ENCODE measurements at regions not wholly inside any gene's neighbourhood (a gene's known extent, or its start where the extent isn't known, plus 50 kb on each side); places are given as distances from the start of the nearest gene placed in this dataset.

GRCh38 chr2:11050565-11050964 is 104.7 kb upstream of the SLC66A3 start:
- Histone ChIP-seq H4K20me1 (ENCODE audit: insufficient read depth) (no peaks in the 10 kb centered on the region), H3K27me3 (ENCODE audit: insufficient read depth, low read depth) (no peaks in the 10 kb centered on the region), H2AFZ (no peak overlapping the region), H3K79me2 (ENCODE audit: low read depth) (no peaks in the 10 kb centered on the region), H3K4me3 (no peak overlapping the region), H3K4me1 (replicated peaks; ENCODE audit: insufficient read depth) (no peaks in the 10 kb centered on the region), H3F3A (ENCODE audit: insufficient read depth, low read depth) (no peaks in the 10 kb centered on the region), H3K36me3 (ENCODE audit: low read depth) (no peaks in the 10 kb centered on the region), H3K9me2 (ENCODE audit: insufficient read depth) (no peaks in the 10 kb centered on the region), H3K27ac (no peak overlapping the region), H3K9me3 (ENCODE audit: insufficient read depth, low read depth) (no peaks in the 10 kb centered on the region), H3K4me2 (no peak overlapping the region)
- CTCF ChIA-PET = interaction anchor here (0.6 kb wide), 1 partner anchor 257 kb away, joined by 3 read pairs; no protein-coding TSS in a partner anchor
- no peak for DNase-seq
- BruUV-seq (replicated peaks) = no TSS peak
- TF ChIP-seq EZH2 (IDR thresholded peaks at IDR 0.05; ENCODE audit: low read depth) (no peak), CTCF (conservative IDR thresholded peaks at IDR 0.05) (no peak)
- intact Hi-C loops (cut with micrococcal nuclease; ENCODE audit: unreplicated experiment) = no loop called here
- POLR2A ChIA-PET (ENCODE audit: unreplicated experiment) = no interaction called here

GRCh38 chr2:11051280-11051679 is 104.0 kb upstream of the SLC66A3 start:
- intact Hi-C loops (cut with micrococcal nuclease; ENCODE audit: unreplicated experiment) = no loop called here
- BruUV-seq (replicated peaks) = no TSS peak
- H3K4me3 ChIP-seq = no peak overlapping the region
- no peaks in the 10 kb centered on the region for H3K4me1 ChIP-seq (replicated peaks; ENCODE audit: insufficient read depth)
- no peak overlapping the region for H3K4me2 ChIP-seq
- TF ChIP-seq CTCF (conservative IDR thresholded peaks at IDR 0.05) (no peak), EZH2 (IDR thresholded peaks at IDR 0.05; ENCODE audit: low read depth) (no peak)
- no peaks in the 10 kb centered on the region for H3K27me3 ChIP-seq (ENCODE audit: insufficient read depth, low read depth)
- no peak for DNase-seq
- no peaks in the 10 kb centered on the region for H3K36me3 ChIP-seq (ENCODE audit: low read depth)
- ChIA-PET CTCF (no interaction called here), POLR2A (ENCODE audit: unreplicated experiment) (no interaction called here)
- H2AFZ ChIP-seq = no peak overlapping the region
- H3K9me2 ChIP-seq (ENCODE audit: insufficient read depth) = no peaks in the 10 kb centered on the region
- H3K79me2 ChIP-seq (ENCODE audit: low read depth) = no peaks in the 10 kb centered on the region
- no peaks in the 10 kb centered on the region for H3F3A ChIP-seq (ENCODE audit: insufficient read depth, low read depth)
- no peak overlapping the region for H3K27ac ChIP-seq
- no peaks in the 10 kb centered on the region for H4K20me1 ChIP-seq (ENCODE audit: insufficient read depth)
- no peaks in the 10 kb centered on the region for H3K9me3 ChIP-seq (ENCODE audit: insufficient read depth, low read depth)

DNA sequence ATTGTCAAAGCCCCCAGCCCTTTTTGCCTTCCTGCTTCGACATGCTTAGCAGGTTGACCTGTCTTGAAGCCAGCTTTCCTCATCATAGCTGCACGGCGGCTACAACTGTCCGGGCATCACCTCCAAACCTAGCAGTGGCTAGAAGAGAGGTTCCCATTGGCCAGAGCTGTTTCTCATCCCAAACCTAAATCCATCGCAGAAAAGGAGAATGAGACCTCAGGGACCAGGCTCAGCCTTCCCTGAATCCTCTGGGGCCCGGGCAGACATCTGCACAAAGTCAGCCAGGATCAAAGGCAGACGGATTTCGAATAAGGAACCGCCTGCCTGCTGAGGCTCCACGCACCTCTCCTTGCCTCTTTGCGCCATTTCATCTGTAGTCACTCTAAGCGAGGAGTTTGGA is 101.7 kb upstream of the SLC66A3 start:
- no TSS peak for BruUV-seq (replicated peaks)
- no peak for DNase-seq

More for the DNA sequence above, 101.7 kb upstream of the SLC66A3 start:
- H3K27ac ChIP-seq = no peak overlapping the region
- no peaks in the 10 kb centered on the region for H3K79me2 ChIP-seq (ENCODE audit: low read depth)
- no peaks in the 10 kb centered on the region for H3K36me3 ChIP-seq (ENCODE audit: low read depth)
- no peaks in the 10 kb centered on the region for H3K27me3 ChIP-seq (ENCODE audit: insufficient read depth, low read depth)
- H2AFZ ChIP-seq = no peak overlapping the region
- POLR2A ChIA-PET (ENCODE audit: unreplicated experiment) = interaction anchor here (0.6 kb wide), 1 partner anchor 92 kb away, joined by 4 read pairs; no protein-coding TSS in a partner anchor
- intact Hi-C loops (cut with micrococcal nuclease; ENCODE audit: unreplicated experiment) = no loop called here
- H3F3A ChIP-seq (ENCODE audit: insufficient read depth, low read depth) = 0 out of 2 replicates have a peak, but pooled peaks cover 5% of the 10 kb centered on the region
- peaks cover 6% of the 10 kb centered on the region; the same call in 1 of the 2 replicates for H3K4me1 ChIP-seq (replicated peaks; ENCODE audit: insufficient read depth)
- no peak overlapping the region for H3K4me3 ChIP-seq
- no peak for TF ChIP-seq EZH2 (IDR thresholded peaks at IDR 0.05; ENCODE audit: low read depth)
- TF ChIP-seq CTCF (conservative IDR thresholded peaks at IDR 0.05) = no peak
- no peaks in the 10 kb centered on the region for H3K9me2 ChIP-seq (ENCODE audit: insufficient read depth)
- H3K4me2 ChIP-seq = no peak overlapping the region
- H4K20me1 ChIP-seq (ENCODE audit: insufficient read depth) = no peaks in the 10 kb centered on the region
- CTCF ChIA-PET = no interaction called here
- no peaks in the 10 kb centered on the region for H3K9me3 ChIP-seq (ENCODE audit: insufficient read depth, low read depth)
